Activated CD4-positive, alpha-beta T cell treated with anti-CD3 and anti-CD28 coated beads for 24 hours (primary cell): ENCODE measurements at regions not wholly inside any gene's neighbourhood (a gene's known extent, or its start where the extent isn't known, plus 50 kb on each side); places are given as distances from the start of the nearest gene placed in this dataset.
"Not testable (repeated sequence)": the region's sequence is repeated elsewhere in the genome, so short reads cannot be mapped to it uniquely, and the experiment has no call there.

ENCODE experiments used
- DNase-seq, 2 donors: peaks; one replicate each; pipeline ENCODE4 v3.0.0-alpha.2; 2020; ENCODE audit warnings: low read depth in 2 of 2

- DNase-seq = no peak
Measured at GRCh38 chr4:135934026-135934425, 1598.3 kb downstream of the PCDH18 start.

GRCh38 chr4:135927651-135928050 lies 1604.6 kb downstream of the PCDH18 start:
- DNase-seq = no peak

GRCh38 chr4:135921081-135921480 lies 1611.2 kb downstream of the PCDH18 start:
- no peak for DNase-seq

GRCh38 chr4:135917011-135917410 lies 1615.3 kb downstream of the PCDH18 start:
- no peak for DNase-seq

- no peak for DNase-seq
Measured at GRCh38 chr4:135900956-135901355, 1631.3 kb downstream of the PCDH18 start.

GRCh38 chr4:135864304-135864703 lies 1662.7 kb upstream of the PABPC4L start:
- not testable (repeated sequence) for DNase-seq

GRCh38 chr4:135840781-135841180 lies 1639.2 kb upstream of the PABPC4L start:
- no peak for DNase-seq

GRCh38 chr4:135839712-135840111 lies 1638.1 kb upstream of the PABPC4L start:
- DNase-seq = no peak

- DNase-seq = no peak
Measured at GRCh38 chr4:135838889-135839288, 1637.3 kb upstream of the PABPC4L start.

GRCh38 chr4:135834471-135834870 lies 1632.9 kb upstream of the PABPC4L start:
- DNase-seq = no peak

GRCh38 chr4:135833529-135833928 lies 1631.9 kb upstream of the PABPC4L start:
- DNase-seq = no peak

GRCh38 chr4:135824759-135825296 lies 1623.2 kb upstream of the PABPC4L start:
- DNase-seq = no peak

GRCh38 chr4:135804785-135805184 lies 1603.2 kb upstream of the PABPC4L start:
- DNase-seq = no peak

GRCh38 chr4:135777361-135777760 lies 1575.8 kb upstream of the PABPC4L start:
- no peak for DNase-seq

- DNase-seq = no peak
Measured at GRCh38 chr4:135775909-135776308, 1574.3 kb upstream of the PABPC4L start.

- no peak for DNase-seq
Measured at GRCh38 chr4:135770505-135770904, 1568.9 kb upstream of the PABPC4L start.

- no peak for DNase-seq
Measured at GRCh38 chr4:135744928-135745327, 1543.3 kb upstream of the PABPC4L start.

- DNase-seq = no peak
Measured at GRCh38 chr4:135741583-135741982, 1540.0 kb upstream of the PABPC4L start.

- no peak for DNase-seq
Measured at GRCh38 chr4:135739354-135739753, 1537.8 kb upstream of the PABPC4L start.

GRCh38 chr4:135735512-135735911 lies 1533.9 kb upstream of the PABPC4L start:
- no peak for DNase-seq

- no peak for DNase-seq
Measured at GRCh38 chr4:135732448-135732847, 1530.9 kb upstream of the PABPC4L start.

GRCh38 chr4:135731682-135732081 lies 1530.1 kb upstream of the PABPC4L start:
- no peak for DNase-seq

GRCh38 chr4:135724421-135724820 lies 1522.8 kb upstream of the PABPC4L start:
- DNase-seq = no peak

GRCh38 chr4:135718019-135718418 lies 1516.4 kb upstream of the PABPC4L start:
- DNase-seq = no peak
